GM18909 (cell line): ENCODE measurements at regions not wholly inside any gene's neighbourhood (a gene's known extent, or its start where the extent isn't known, plus 50 kb on each side); places are given as distances from the start of the nearest gene placed in this dataset.
"Not testable (repeated sequence)": the region's sequence is repeated elsewhere in the genome, so short reads cannot be mapped to it uniquely, and the experiment has no call there.

ENCODE experiments used
- ATAC-seq: cut with Tn5 transposase; IDR thresholded peaks from one replicate; pipeline ENCODE4 v1.9.1; 2021; ENCODE audit warnings: mild to moderate bottlenecking; ENCODE audit not compliant: unreplicated experiment, poor library complexity

DNA sequence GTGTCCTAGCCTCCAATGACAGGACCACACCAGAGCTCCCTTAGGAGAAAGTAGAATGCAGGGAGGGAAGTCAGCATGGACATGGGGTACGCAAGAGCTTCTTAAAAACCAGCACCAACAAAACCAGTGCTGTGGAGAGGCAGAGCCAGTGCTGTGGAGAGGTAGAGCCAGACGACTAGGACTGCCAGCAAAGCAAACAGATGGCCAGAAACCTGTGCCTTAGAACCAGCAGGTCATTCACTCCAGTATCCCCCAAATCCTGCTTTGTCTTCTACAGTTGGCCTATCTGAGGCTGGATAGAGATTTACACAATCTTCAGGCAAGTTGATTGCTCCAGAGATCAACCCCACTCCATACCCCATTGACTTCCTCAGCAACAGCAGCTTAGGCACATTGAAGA, 459.9 kb upstream of the CAMK1G start:
- no peak for ATAC-seq

- ATAC-seq = not testable (repeated sequence)
These were observed 454.4 kb upstream of the CAMK1G start for GRCh38 chr1:209129091-209129490.

- ATAC-seq = no peak
These were observed 452.6 kb upstream of the CAMK1G start for GRCh38 chr1:209130886-209131285.

GRCh38 chr1:209132736-209133467, 450.6 kb upstream of the CAMK1G start:
- no peak for ATAC-seq

DNA sequence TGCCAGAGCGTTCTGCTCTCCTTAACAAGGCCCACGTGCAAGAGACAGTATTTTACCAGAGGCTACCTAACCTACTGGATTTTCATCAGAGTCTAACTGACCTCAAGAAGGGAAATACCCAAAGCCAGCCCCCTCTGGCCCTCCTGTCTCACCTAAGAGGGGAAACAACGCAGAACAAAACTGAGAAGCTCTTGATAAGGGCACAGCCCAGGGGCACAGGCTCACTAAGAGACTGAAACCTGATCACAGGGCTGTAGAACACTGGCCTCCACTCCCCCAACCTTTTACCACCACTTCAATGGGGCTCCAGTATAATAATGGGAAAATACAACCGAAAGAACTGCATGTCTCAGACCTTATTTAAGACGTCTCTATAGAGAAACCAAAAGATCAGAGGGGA, 449.5 kb upstream of the CAMK1G start:
- ATAC-seq = peak; percentile 60

- no peak for ATAC-seq
These were observed 439.6 kb upstream of the CAMK1G start for GRCh38 chr1:209143916-209144315.

DNA sequence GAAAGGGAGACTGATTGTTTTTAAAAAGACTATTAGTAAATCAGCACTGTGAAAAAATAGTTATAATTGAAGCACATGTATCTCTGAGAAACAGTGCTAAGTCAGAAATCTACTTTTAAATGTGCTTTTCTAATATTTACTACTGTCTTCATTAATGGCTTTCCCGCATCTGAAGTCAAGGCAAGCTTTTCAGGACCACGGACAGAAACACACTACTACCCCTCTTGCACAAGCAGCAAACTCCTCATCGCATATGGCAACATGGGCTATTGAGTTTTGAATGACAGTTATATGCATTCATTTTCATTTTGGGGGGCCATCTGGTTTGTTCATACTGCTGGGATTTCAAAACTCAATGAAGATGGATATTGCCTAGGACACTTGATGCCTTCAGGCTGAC, 433.4 kb upstream of the CAMK1G start:
- no peak for ATAC-seq

GRCh38 chr1:209153411-209153810, 430.1 kb upstream of the CAMK1G start:
- no peak for ATAC-seq

DNA sequence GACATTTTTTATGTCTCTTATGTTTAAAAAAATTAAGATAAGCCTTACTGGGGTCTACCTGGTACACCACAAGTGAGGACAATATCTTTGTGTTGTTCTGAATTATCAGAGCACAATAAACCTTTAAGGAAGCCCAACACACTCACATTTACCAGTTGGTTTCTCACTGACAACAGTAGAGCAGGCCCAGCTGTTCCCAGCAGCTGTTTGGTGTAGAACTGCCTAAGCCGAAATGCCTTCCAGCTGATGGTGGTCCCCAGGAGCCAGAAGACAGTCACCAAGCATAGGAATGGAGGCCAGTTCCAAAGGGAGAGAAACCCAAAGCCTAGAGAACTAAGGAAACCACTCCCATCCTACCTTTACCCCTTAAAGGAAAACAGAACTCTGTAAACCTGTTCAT, 428.6 kb upstream of the CAMK1G start:
- ATAC-seq = no peak

GRCh38 chr1:209155546-209155945, 428.0 kb upstream of the CAMK1G start:
- no peak for ATAC-seq

- ATAC-seq = no peak
These were observed 426.5 kb upstream of the CAMK1G start for GRCh38 chr1:209156991-209157390.

DNA sequence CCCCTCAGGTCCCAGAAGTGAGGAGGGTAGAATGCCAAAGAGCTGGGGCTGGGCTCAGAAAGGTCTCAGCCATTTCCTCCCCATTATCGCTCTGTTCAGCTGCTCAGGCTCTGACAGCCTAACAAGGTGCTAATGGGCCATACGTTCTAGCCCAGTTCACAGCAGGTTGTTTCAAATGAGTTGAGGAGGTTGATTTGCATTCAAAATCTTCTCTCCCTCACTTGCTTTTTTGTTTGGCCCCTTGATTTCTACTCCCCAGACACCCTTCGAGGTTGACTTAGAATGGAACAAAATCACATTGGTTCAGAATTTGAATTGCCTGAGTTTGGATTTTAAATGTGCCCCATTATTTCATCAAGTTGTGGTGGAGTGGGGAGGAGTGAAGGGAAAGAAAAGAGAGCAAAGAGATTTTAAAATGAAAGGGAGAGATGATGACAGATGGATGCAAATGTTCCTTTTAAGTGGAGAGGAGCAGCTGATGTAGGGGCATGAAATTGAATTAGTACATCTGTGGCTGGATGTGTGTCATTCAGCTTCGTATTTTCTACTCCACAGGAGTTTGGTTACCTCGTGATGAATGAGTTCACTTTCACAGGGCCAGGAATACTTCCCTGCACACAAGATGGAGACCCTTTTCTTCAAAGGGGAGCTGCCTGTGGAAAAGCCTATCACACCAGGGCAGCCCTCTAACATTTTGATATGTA, 425.8 kb upstream of the CAMK1G start:
- ATAC-seq = no peak

GRCh38 chr1:209158851-209159250, 424.7 kb upstream of the CAMK1G start:
- no peak for ATAC-seq

GRCh38 chr1:209160230-209160629, 423.3 kb upstream of the CAMK1G start:
- no peak for ATAC-seq

GRCh38 chr1:209162651-209163050, 420.9 kb upstream of the CAMK1G start:
- ATAC-seq = no peak

DNA sequence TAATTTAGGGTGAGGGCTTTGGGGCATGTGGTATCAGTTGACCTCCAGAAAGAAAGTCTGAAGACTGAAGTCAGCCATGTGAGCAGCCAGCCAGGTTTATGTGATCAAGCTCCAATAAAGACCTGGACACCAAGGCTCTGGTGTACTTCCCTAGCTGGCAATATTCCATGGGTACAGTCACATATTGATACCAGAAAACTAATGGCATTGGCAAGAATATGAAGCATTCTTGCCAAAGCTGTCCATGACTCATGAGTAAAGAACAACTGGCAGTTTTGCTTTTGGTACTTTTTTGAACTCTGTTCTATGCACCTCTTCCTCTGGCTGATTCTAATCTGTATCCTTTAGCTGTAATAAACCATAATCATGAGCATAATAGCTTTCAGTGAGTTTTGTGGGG, 415.3 kb upstream of the CAMK1G start:
- no peak for ATAC-seq

DNA sequence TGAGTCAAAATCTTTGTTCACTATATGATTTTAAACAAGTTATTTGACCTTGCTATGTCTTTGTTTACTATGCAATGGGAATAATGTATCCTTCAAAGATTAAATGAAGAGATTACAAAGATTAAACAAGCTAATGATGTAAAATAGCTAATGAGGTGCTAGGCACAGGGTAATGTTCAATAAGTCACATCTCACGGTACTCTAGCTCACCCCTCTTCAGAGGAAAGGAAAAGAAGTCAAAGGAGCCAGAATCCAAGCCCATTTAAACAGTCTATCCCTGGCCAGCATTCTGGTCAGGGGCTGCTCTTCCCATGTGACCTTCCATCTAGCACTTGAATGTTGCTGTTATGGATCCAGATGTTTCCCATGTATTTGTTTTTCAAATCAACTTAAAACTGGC, 412.4 kb upstream of the CAMK1G start:
- ATAC-seq = no peak

- ATAC-seq = no peak
These were observed 411.2 kb upstream of the CAMK1G start for GRCh38 chr1:209172286-209172685.

- not testable (repeated sequence) for ATAC-seq
These were observed 410.5 kb upstream of the CAMK1G start for GRCh38 chr1:209172792-209173542.

GRCh38 chr1:209173796-209174195, 409.7 kb upstream of the CAMK1G start:
- ATAC-seq = not testable (repeated sequence)

DNA sequence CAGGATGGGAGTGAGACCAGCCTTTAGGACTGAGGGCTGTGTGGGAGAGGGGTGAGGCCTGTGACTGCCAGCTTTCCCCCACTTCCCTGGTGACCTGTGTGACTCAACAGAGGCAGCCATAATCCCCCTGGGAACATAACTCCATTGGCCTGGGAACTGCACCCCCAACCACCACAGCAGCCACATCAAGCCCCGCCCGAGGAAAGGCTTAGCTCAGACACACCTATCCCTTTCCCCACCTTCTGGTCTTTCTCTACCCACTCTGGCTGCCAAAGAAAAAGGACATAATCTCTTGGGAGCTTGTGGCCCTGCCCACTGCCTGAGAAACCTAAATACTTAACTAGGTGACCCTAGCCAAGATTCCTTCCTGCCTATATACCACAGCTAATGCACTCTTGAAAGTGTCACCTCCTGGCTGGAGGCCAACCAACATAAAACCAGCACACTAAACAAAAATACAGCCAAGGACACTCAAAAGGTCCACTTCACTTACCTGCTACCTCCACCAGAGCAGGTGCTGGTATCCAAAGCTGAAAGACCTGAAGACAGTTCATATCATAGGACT, 406.6 kb upstream of the CAMK1G start:
- ATAC-seq = no peak
